Neural progenitor cell (in vitro differentiated cells): ENCODE measurements at regions not wholly inside any gene's neighbourhood (a gene's known extent, or its start where the extent isn't known, plus 50 kb on each side); places are given as distances from the start of the nearest gene placed in this dataset.

ENCODE experiments used
- DNase-seq: peaks from one replicate; pipeline ENCODE4 v3.0.0-alpha.2; 2016; ENCODE audit warnings: low spot score
- H2AFZ ChIP-seq: fragments of 200-600 bp; sonication (generic); replicated peaks from 2 replicates; pipeline ENCODE4 v1.6.1; 2016; ENCODE audit warnings: antibody characterized with exemption
- H3F3A ChIP-seq: fragments of 200-600 bp; sonication (generic); 2 replicates; pipeline ENCODE4 v1.6.1; 2016; ENCODE audit warnings: antibody characterized with exemption, low read depth
- H3K27ac ChIP-seq: fragments of 200-600 bp; sonication (generic); 2 replicates; pipeline ENCODE4 v1.5.1; 2016; ENCODE audit warnings: mild to moderate bottlenecking
- H3K27me3 ChIP-seq: fragments of 200-600 bp; sonication (generic); 2 replicates; pipeline ENCODE4 v1.6.1; 2016; ENCODE audit warnings: mild to moderate bottlenecking, moderate library complexity
- H3K36me3 ChIP-seq: fragments of 200-600 bp; sonication (generic); 2 replicates; pipeline ENCODE4 v1.5.1; 2016
- H3K4me1 ChIP-seq: fragments of 200-600 bp; sonication (generic); 2 replicates; pipeline ENCODE4 v1.6.1; 2016; ENCODE audit warnings: mixed run types
- H3K4me2 ChIP-seq: fragments of 200-600 bp; sonication (generic); 2 replicates; pipeline ENCODE4 v1.6.1; 2016
- H3K4me3 ChIP-seq: fragments of 200-600 bp; sonication (generic); 2 replicates; pipeline ENCODE4 v1.5.1; 2016
- H3K79me2 ChIP-seq: fragments of 200-600 bp; sonication (generic); 2 replicates; pipeline ENCODE4 v1.6.1; 2016; ENCODE audit warnings: low read depth
- H3K9ac ChIP-seq: fragments of 200-600 bp; sonication (generic); 2 replicates; pipeline ENCODE4 v1.6.1; 2016
- H3K9me3 ChIP-seq: fragments of 200-600 bp; sonication (generic); 2 replicates; pipeline ENCODE4 v1.5.1; 2016; ENCODE audit warnings: low read depth
- H4K20me1 ChIP-seq: fragments of 200-600 bp; sonication (generic); 2 replicates; pipeline ENCODE4 v1.6.1; 2016; ENCODE audit warnings: low read depth
- H3K27ac Mint-ChIP-seq: 3 replicates; pipeline ENCODE4 v1.8.0; 2021; ENCODE audit warnings: mixed read lengths
- H3K27me3 Mint-ChIP-seq: 2 replicates; pipeline ENCODE4 v1.8.0; 2022; ENCODE audit warnings: low read depth, mild to moderate bottlenecking, inconsistent platforms, moderate library complexity, mixed read lengths; ENCODE audit not compliant: insufficient read depth
- H3K36me3 Mint-ChIP-seq: 3 replicates; pipeline ENCODE4 v1.8.0; 2021; ENCODE audit warnings: mixed read lengths
- H3K4me1 Mint-ChIP-seq: 3 replicates; pipeline ENCODE4 v1.8.0; 2021; ENCODE audit warnings: mixed read lengths
- H3K4me3 Mint-ChIP-seq: 3 replicates; pipeline ENCODE4 v1.8.0; 2021; ENCODE audit warnings: mild to moderate bottlenecking, moderate library complexity, mixed read lengths
- H3K9me3 Mint-ChIP-seq: 3 replicates; pipeline ENCODE4 v1.8.0; 2020; ENCODE audit warnings: mixed read lengths
- EZH2 ChIP-seq: fragments of 200-600 bp; sonication (generic); IDR thresholded peaks from 2 replicates; pipeline ENCODE4 v1.6.1; 2017; ENCODE audit warnings: antibody characterized with exemption, mild to moderate bottlenecking, moderate library complexity
- EZH2phosphoT487 ChIP-seq: fragments of 200-600 bp; sonication (generic); IDR thresholded peaks from 2 replicates; pipeline ENCODE4 v1.6.1; 2017; ENCODE audit warnings: antibody characterized with exemption
- TF ChIP-seq, protein P1 (sequence below): fragments of 200-600 bp; sonication (generic); IDR thresholded peaks from 2 replicates; pipeline ENCODE4 v1.5.1; 2017; ENCODE audit warnings: antibody characterized with exemption, mild to moderate bottlenecking

DNA sequence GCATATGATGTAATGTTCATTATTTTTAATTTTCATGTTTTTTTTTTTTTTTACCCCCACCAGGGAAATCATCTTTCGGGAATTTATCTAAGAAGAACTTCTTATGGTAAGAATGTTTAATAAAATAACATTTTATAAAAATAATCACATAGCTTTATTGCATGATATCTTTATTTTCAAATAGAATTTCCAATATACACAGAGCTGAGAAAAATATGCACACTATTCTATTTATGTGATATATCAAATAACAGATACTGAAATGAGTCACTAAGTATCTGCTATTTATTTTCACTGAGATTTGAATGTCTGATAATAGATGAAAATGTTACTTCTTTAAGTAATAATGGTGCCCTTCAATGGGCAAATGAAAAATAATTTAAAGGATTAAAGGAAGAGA lies 1217.3 kb downstream of the MAT2B start:
- H3K4me3 ChIP-seq: no peak overlapping the region
- no peak overlapping the region for H3K27ac ChIP-seq
- peaks cover 2% of the 10 kb centered on the region for H3K9me3 Mint-ChIP-seq
- H3K9ac ChIP-seq: no peak overlapping the region
- no peaks in the 10 kb centered on the region for H3K27me3 ChIP-seq
- H4K20me1 ChIP-seq: no peaks in the 10 kb centered on the region
- H3K27me3 Mint-ChIP-seq: peaks cover 2% of the 10 kb centered on the region
- H3F3A ChIP-seq: no peaks in the 10 kb centered on the region
- H3K9me3 ChIP-seq: no peaks in the 10 kb centered on the region
- H3K4me1 ChIP-seq: no peaks in the 10 kb centered on the region
- H2AFZ ChIP-seq: no peak overlapping the region
- H3K4me1 Mint-ChIP-seq: no peaks in the 10 kb centered on the region
- no peaks in the 10 kb centered on the region for H3K36me3 Mint-ChIP-seq
- no peak overlapping the region for H3K27ac Mint-ChIP-seq
- H3K4me3 Mint-ChIP-seq: no peak overlapping the region
- H3K79me2 ChIP-seq: no peaks in the 10 kb centered on the region
- H3K36me3 ChIP-seq: no peaks in the 10 kb centered on the region
- no peak for DNase-seq
- H3K4me2 ChIP-seq: no peak overlapping the region
- TF ChIP-seq EZH2 (no peak), EZH2phosphoT487 (no peak)
- TF ChIP-seq, protein P1, sequence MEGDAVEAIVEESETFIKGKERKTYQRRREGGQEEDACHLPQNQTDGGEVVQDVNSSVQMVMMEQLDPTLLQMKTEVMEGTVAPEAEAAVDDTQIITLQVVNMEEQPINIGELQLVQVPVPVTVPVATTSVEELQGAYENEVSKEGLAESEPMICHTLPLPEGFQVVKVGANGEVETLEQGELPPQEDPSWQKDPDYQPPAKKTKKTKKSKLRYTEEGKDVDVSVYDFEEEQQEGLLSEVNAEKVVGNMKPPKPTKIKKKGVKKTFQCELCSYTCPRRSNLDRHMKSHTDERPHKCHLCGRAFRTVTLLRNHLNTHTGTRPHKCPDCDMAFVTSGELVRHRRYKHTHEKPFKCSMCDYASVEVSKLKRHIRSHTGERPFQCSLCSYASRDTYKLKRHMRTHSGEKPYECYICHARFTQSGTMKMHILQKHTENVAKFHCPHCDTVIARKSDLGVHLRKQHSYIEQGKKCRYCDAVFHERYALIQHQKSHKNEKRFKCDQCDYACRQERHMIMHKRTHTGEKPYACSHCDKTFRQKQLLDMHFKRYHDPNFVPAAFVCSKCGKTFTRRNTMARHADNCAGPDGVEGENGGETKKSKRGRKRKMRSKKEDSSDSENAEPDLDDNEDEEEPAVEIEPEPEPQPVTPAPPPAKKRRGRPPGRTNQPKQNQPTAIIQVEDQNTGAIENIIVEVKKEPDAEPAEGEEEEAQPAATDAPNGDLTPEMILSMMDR: no peak

DNA sequence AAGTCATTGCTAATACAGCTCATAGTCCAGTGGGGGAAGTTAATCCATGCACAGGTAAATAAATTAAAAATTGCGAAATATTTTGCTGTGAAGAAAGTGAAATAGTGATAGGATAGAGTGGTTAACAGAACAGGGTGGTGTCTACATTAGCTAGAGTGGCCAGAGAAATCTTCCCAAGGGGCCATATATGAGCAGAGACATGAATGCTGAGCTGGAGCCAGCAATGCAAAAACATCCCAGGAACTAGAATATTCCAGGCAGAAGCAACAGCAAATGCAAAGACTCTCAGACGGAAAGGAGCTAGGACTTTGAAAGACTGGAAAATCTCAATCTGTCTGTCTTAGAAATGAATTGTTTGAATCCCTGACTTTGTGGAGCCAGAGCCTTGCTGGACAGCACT lies 1221.6 kb downstream of the MAT2B start:
- Histone ChIP-seq H3K4me3 (no peak overlapping the region), H3K9me3 (no peaks in the 10 kb centered on the region), H3K27ac (no peak overlapping the region), H3K27me3 (no peaks in the 10 kb centered on the region), H4K20me1 (no peaks in the 10 kb centered on the region), H3K4me1 (peaks cover 6% of the 10 kb centered on the region), H3K4me2 (no peak overlapping the region), H3K79me2 (no peaks in the 10 kb centered on the region), H3F3A (no peaks in the 10 kb centered on the region), H3K9ac (no peak overlapping the region), H3K36me3 (no peaks in the 10 kb centered on the region), H2AFZ (no peak overlapping the region)
- no peaks in the 10 kb centered on the region for H3K36me3 Mint-ChIP-seq
- peaks cover 2% of the 10 kb centered on the region for H3K27me3 Mint-ChIP-seq
- H3K27ac Mint-ChIP-seq: no peak overlapping the region
- peaks cover 4% of the 10 kb centered on the region for H3K4me1 Mint-ChIP-seq
- no peak overlapping the region for H3K4me3 Mint-ChIP-seq
- no peak for DNase-seq
- TF ChIP-seq EZH2phosphoT487 (no peak), EZH2 (no peak)
- TF ChIP-seq, protein P1: no peak
- peaks cover 2% of the 10 kb centered on the region for H3K9me3 Mint-ChIP-seq

DNA sequence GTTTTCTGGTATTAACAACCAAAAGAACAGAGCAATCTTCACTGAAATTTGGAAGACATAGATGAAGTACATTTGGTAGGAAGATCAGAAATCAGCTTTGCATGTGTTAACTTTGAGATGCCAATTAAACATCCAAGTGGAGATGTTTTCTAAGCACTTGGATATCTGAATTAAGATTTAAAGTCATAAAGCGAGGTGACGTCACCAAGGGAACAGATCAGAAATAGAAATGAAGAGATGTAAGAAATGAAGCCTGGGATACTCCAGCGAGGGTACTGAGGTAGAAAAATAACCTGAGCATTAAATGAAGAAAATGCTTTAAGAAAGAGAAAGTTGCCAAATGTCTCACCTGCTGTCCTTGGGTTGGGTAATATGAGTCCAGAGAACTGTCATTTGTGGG lies 1223.3 kb downstream of the MAT2B start:
- no peak overlapping the region for H3K9ac ChIP-seq
- H4K20me1 ChIP-seq: no peaks in the 10 kb centered on the region
- Mint-ChIP-seq H3K27ac (no peak overlapping the region), H3K4me3 (no peak overlapping the region), H3K9me3 (peaks cover 5% of the 10 kb centered on the region), H3K27me3 (peaks cover 2% of the 10 kb centered on the region), H3K4me1 (peaks cover 4% of the 10 kb centered on the region), H3K36me3 (no peaks in the 10 kb centered on the region)
- H3K27ac ChIP-seq: no peak overlapping the region
- H3K36me3 ChIP-seq: no peaks in the 10 kb centered on the region
- no peak overlapping the region for H2AFZ ChIP-seq
- no peak overlapping the region for H3K4me2 ChIP-seq
- TF ChIP-seq EZH2 (no peak), EZH2phosphoT487 (no peak)
- TF ChIP-seq, protein P1: no peak
- H3K4me1 ChIP-seq: peaks cover 6% of the 10 kb centered on the region
- no peaks in the 10 kb centered on the region for H3K9me3 ChIP-seq
- H3F3A ChIP-seq: no peaks in the 10 kb centered on the region
- DNase-seq: no peak
- no peaks in the 10 kb centered on the region for H3K27me3 ChIP-seq
- H3K4me3 ChIP-seq: no peak overlapping the region
- no peaks in the 10 kb centered on the region for H3K79me2 ChIP-seq
